SK-MEL-5 (cell line): ENCODE measurements at regions not wholly inside any gene's neighbourhood (a gene's known extent, or its start where the extent isn't known, plus 50 kb on each side); places are given as distances from the start of the nearest gene placed in this dataset.
A peak's percentile ranks its signal among the peaks of the same experiment; 100 is the strongest.
"Not testable (repeated sequence)": the region's sequence is repeated elsewhere in the genome, so short reads cannot be mapped to it uniquely, and the experiment has no call there.

Experiments
- DNase-seq: peaks from one replicate; pipeline ENCODE4 v3.0.0-alpha.2; 2016; ENCODE audit warnings: low read depth, low spot score
- in situ Hi-C: cut with HindIII; loops from 2 replicates; pipeline ENCODE4 v1.10.0; 2016; ENCODE audit warnings: low sequenced_read_pairs, high pct_unique_total_duplicates, low pct_unique_long_range_greater_than_20kb

DNA sequence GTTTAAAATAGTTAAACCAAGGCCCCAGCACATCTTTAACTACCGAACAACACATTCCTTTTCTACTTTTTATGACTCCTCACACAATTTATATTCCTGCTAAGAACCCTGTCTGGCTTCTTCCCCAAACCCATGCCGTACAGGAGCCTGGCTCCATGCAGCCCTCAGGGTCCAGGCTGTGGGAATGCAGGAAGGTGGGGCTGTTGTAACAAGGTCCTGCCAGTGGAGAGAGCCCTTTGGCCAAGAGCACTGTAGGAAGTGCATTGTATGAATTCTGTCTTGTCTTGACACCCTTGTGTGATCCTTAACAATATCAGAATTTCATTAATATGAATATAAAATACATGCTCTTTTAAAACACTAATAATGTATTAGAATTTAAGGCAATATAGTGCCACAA is 563.8 kb downstream of the TBL1XR1 start:
- peak; percentile 40 for DNase-seq
- in situ Hi-C loops: no loop called here

GRCh38 chr3:176632925-176633324 is 564.4 kb downstream of the TBL1XR1 start:
- in situ Hi-C loops: no loop called here
- DNase-seq: no peak

- in situ Hi-C loops: no loop called here
Observed at GRCh38 chr3:176631165-176631564, 566.1 kb downstream of the TBL1XR1 start.

DNA sequence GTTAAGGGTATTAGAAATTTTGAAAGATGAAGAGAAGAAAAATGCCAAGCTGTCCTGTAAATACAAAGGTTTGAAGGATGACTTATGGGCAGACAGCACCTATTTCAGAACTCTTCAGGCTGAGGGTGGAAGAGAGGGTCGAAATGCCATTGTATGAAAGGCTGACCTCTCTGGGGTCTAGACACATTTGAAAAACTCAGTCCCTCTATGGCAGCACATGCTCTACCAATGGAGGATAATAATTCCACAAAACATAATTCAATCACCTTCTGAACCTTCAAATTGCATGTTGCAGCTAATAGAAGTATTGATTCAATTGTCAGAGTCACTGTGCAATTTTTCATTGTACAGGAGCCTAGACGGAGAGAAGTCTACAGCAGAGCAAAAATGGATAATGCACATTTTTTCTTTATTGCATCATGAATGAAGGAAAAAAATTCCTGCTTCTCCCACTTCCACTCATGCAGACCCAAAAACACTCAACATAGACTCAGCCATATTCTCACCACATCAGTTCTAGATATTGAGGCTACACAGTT is 569.1 kb downstream of the TBL1XR1 start:
- in situ Hi-C loops: no loop called here
- no peak for DNase-seq

More at GRCh38 chr3:176631165-176631564, 566.1 kb downstream of the TBL1XR1 start:
- DNase-seq: peak; percentile 7

DNA sequence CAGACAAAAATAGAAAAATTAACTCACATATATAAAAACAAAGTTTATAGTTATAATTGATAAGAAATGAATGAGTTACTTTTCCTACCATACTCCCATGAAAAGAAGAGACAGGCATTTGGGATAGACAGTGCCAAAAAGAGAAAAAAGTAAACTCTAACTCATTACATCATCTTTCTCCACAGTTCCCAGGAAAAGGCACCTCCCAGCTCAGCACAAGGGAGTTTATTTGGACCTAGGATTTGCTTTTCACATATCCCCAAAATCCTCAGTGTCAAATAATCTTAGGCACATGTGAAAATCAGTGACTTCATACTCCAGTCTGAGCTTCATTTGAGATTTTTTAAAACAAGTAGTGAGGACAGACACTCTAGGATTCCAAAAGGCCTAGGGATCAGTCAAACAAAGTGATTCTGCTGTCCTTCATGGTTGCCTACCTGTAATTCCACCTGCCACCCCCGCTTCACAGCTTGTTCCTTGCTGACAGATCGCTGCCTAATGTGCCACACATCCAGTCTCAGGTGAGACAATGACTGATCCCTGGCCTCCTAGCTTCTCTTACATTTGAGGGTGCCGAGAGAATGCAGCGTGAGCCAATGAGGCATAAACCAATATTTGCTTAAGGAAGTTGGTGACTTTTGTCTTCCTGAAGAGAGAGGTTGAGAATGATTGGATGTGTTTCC is 573.7 kb downstream of the TBL1XR1 start:
- in situ Hi-C loops: no loop called here
- no peak for DNase-seq

DNA sequence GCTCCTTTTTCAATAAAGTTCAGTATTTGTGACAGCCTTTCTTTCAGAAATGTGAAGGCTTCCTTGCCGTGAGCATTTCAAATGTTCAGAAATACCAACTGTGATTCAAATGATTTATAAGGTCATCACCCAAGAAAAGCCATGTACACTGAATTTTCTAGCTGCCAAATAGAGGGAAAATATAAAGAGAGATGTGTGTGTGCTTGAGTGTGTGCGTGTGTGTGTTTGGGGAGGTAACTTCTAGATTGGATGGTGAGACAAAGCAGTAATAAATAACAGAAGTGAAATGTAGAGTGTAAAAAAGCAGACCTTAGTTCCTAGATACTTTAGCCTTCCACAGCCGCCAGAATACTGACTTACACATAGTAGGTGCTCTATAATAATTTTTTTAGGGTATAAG is 577.4 kb downstream of the TBL1XR1 start:
- DNase-seq: no peak

DNA sequence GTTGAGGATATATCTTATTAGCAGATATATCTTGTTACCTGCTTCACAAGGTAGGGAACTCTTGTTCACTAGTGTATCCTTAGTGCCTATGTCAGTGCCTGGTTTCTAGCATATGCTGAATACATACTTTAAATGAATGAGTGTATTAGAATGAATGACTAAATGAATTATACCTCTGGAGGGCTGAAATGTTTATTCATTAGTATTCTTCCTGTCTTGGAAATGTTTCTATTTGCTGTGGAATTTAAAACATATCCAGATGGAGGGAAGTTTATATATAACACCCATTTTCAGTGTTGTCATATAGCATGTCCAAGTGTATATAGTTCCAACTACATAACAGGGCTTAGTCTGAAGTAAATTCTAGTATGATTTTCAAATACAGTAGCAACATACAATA is 581.5 kb downstream of the TBL1XR1 start:
- in situ Hi-C loops: no loop called here

More for the DNA sequence above, 577.4 kb downstream of the TBL1XR1 start:
- in situ Hi-C loops: no loop called here

GRCh38 chr3:176611703-176612102 is 585.6 kb downstream of the TBL1XR1 start:
- DNase-seq: no peak
- in situ Hi-C loops: no loop called here

More for the DNA sequence above, 581.5 kb downstream of the TBL1XR1 start:
- DNase-seq: no peak

DNA sequence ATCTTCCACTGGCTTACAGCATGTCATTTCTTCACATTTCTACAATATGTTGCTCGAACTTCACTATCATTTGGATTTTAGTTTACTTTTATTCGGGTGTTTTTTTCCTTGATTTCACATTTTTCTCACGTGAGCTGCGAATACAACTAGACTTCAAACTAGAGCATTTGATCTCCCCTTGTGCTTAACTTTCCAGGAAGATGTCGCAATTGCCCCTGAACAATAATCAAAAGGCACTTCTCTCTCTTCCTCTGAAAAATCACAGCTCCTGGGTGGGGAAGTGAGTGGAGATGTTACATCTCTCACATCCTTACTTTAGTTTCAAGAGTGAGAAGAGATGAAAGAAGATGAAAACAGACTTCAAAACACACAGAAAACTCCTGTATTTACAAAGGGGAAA is 587.9 kb downstream of the TBL1XR1 start:
- in situ Hi-C loops: no loop called here

DNA sequence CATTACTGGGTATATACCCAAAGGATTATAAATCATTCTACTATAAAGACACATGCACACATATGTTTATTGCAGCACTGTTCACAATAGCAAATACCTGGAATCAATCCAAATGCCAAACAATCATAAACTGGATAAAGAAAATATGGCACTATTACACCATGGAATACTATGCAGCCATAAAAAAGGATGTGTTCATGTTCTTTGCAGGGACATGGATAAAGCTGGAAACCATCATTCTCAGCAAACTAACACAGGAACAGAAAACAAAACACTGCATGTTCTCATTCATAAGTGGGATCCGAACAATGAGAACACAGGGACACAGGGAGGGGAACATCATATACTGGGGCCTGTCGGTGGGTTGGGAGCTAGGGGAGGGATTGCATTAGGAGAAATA is 591.7 kb downstream of the TBL1XR1 start:
- in situ Hi-C loops, DNase-seq: not testable (repeated sequence)

More for the DNA sequence above, 587.9 kb downstream of the TBL1XR1 start:
- DNase-seq: peak; percentile 21

GRCh38 chr3:176595307-176595706 is 602.0 kb downstream of the TBL1XR1 start:
- in situ Hi-C loops: no loop called here
- DNase-seq: no peak

GRCh38 chr3:176590722-176591121 is 606.6 kb downstream of the TBL1XR1 start:
- DNase-seq: no peak
- in situ Hi-C loops: no loop called here

- DNase-seq: no peak
Observed at GRCh38 chr3:176587089-176587488, 610.2 kb downstream of the TBL1XR1 start.

DNA sequence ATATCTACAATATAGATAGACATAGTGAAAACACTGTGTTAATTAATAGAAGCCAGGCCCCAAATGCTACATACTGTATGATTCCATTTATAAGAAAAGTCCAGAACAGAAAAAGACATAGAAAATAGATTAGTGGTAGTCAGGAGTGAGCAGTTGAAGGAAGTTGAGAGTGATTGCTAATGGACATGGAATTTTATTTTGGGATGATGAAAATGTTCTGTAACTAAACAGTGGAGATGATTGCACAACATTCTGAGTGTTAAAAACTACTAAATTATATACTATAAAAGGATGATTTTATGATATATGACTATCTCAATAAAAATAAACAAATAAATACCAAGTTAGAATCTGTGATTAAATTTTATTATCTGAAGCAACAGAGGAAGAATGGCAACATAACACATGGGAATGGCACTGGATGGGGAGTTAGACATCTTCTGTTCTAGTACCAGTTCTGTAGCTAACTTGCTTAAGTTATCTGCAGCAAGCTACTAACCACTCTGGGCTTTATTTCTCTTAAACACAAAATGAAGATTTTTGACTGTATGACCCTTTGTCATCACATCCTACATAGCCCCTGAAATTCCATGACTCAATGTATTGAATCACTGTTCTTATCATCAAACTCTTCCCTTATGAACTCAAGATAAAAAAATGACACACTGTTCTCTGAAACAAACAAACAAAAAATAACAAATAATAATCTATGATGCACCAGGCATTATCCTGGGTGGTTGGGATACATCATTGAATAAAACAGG is 612.7 kb downstream of the TBL1XR1 start:
- in situ Hi-C loops: no loop called here
- DNase-seq: no peak

More at GRCh38 chr3:176587089-176587488, 610.2 kb downstream of the TBL1XR1 start:
- in situ Hi-C loops: no loop called here

GRCh38 chr3:176583956-176584355 is 613.3 kb downstream of the TBL1XR1 start:
- in situ Hi-C loops: no loop called here
- no peak for DNase-seq

DNA sequence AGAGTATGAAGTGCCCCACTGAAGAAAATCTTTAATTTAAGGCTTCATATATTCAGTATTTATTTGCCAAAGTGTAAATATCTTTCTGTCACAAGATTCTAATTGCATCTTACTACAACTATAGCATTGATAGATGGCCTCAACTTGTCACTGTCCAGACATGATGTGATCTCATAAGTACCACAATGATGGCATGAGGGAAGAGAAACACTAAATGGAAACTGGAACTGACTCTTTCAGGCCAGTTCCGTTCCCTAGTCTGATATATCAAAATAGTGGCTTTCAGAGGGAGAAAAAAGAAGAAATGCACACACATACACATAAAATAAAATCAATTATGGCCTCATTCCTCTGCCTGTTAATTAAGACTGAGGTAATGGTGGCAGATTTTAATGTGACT is 615.7 kb downstream of the TBL1XR1 start:
- no peak for DNase-seq
- in situ Hi-C loops: no loop called here

- in situ Hi-C loops: no loop called here
- DNase-seq: no peak
Observed at GRCh38 chr3:176579711-176580185, 617.5 kb downstream of the TBL1XR1 start.

GRCh38 chr3:176578316-176578715 is 619.0 kb downstream of the TBL1XR1 start:
- in situ Hi-C loops: no loop called here

GRCh38 chr3:176577447-176577846 is 619.8 kb downstream of the TBL1XR1 start:
- in situ Hi-C loops: no loop called here

More at GRCh38 chr3:176578316-176578715, 619.0 kb downstream of the TBL1XR1 start:
- no peak for DNase-seq

More at GRCh38 chr3:176577447-176577846, 619.8 kb downstream of the TBL1XR1 start:
- no peak for DNase-seq
